IMR-90 (cell line): ENCODE measurements at regions not wholly inside any gene's neighbourhood (a gene's known extent, or its start where the extent isn't known, plus 50 kb on each side); places are given as distances from the start of the nearest gene placed in this dataset.

ENCODE experiments used
- ATAC-seq: fragments of 200-7000 bp; cut with Tn5 transposase; 2 replicates; pipeline ENCODE4 v1.9.1; 2020; ENCODE audit warnings: low read depth, mild to moderate bottlenecking, moderate library complexity
- BruUV-seq: library from RNA; stranded (reverse); fragments of 400-500 nt; replicated peaks from 2 replicates; lab custom pipeline; 2021; lab: Mats Ljungman, UMichigan
- CTCF ChIA-PET: fragments of 300-600 bp; formaldehyde crosslinking; extraction: SDS; loops from one replicate; lab custom pipeline; 2021; ENCODE audit warnings: antibody characterized with exemption; lab: Yijun Ruan, JAX
- POLR2A ChIA-PET: fragments of 300-600 bp; sonication (Branson Sonifier 250); formaldehyde crosslinking; loops from one replicate; lab custom pipeline; 2022; ENCODE audit warnings: antibody characterized with exemption; ENCODE audit not compliant: unreplicated experiment; lab: Charles Lee
- DNase-seq: peaks from one replicate; pipeline ENCODE4 v3.0.0; 2013
- H2AFZ ChIP-seq: replicated peaks from 2 replicates; pipeline ENCODE3; 2013; ENCODE audit warnings: low read length, mild to moderate bottlenecking; ENCODE audit not compliant: poor library complexity
- H2AK5ac ChIP-seq: 2 replicates; pipeline ENCODE4 v1.6.1; 2013; ENCODE audit warnings: low read depth, low read length, inconsistent platforms
- H2AK9ac ChIP-seq: replicated peaks from 2 replicates; pipeline ENCODE3; 2013; ENCODE audit warnings: mild to moderate bottlenecking, low read depth, low read length, moderate library complexity; ENCODE audit not compliant: poor library complexity
- H2BK120ac ChIP-seq: 2 replicates; pipeline ENCODE4 v1.6.1; 2013; ENCODE audit warnings: low read depth, low read length, inconsistent platforms
- H2BK15ac ChIP-seq: 3 replicates; pipeline ENCODE4 v1.6.1; 2013; ENCODE audit warnings: low read depth, low read length, inconsistent platforms
- H2BK20ac ChIP-seq: 2 replicates; pipeline ENCODE4 v1.6.1; 2013; ENCODE audit warnings: low read depth, mild to moderate bottlenecking, inconsistent platforms, low read length, moderate library complexity
- H2BK5ac ChIP-seq: 2 replicates; pipeline ENCODE4 v1.6.1; 2013; ENCODE audit warnings: mild to moderate bottlenecking, low read depth, low read length, inconsistent platforms; ENCODE audit not compliant: poor library complexity, severe bottlenecking
- H3K14ac ChIP-seq: replicated peaks from 2 replicates; pipeline ENCODE4 v1.6.1; 2013; ENCODE audit warnings: low read depth, low read length, inconsistent platforms
- H3K18ac ChIP-seq: 2 replicates; pipeline ENCODE4 v1.6.1; 2013; ENCODE audit warnings: low read depth, low read length, control low read depth
- H3K23ac ChIP-seq: 2 replicates; pipeline ENCODE4 v1.6.1; 2013; ENCODE audit warnings: low read depth, low read length, inconsistent platforms
- H3K27ac ChIP-seq: 2 replicates; pipeline ENCODE4 v1.5.1; 2013; ENCODE audit warnings: mild to moderate bottlenecking, control low read depth, low read length; ENCODE audit not compliant: insufficient read depth
- H3K27me3 ChIP-seq: 2 replicates; pipeline ENCODE4 v1.6.1; 2013; ENCODE audit warnings: low read length; ENCODE audit not compliant: control insufficient read depth, insufficient read depth
- H3K36me3 ChIP-seq: 2 replicates; pipeline ENCODE4 v1.6.1; 2013; ENCODE audit warnings: low read length, mixed read lengths; ENCODE audit not compliant: control insufficient read depth, insufficient read depth
- H3K4ac ChIP-seq: 2 replicates; pipeline ENCODE4 v1.6.1; 2013; ENCODE audit warnings: low read depth, low read length, inconsistent platforms
- H3K4me1 ChIP-seq: 2 replicates; pipeline ENCODE4 v1.6.1; 2013; ENCODE audit warnings: low read length, mixed read lengths; ENCODE audit not compliant: control insufficient read depth, insufficient read depth
- H3K4me2 ChIP-seq: 2 replicates; pipeline ENCODE4 v1.6.1; 2013; ENCODE audit warnings: low read depth, mild to moderate bottlenecking, control low read depth, low read length, moderate library complexity
- H3K4me3 ChIP-seq: 2 replicates; pipeline ENCODE4 v1.5.1; 2013; ENCODE audit warnings: low read depth, mild to moderate bottlenecking, control low read depth, low read length, moderate library complexity; ENCODE audit not compliant: insufficient read depth
- H3K56ac ChIP-seq: 2 replicates; pipeline ENCODE4 v1.6.1; 2013; ENCODE audit warnings: low read length, inconsistent platforms; ENCODE audit not compliant: insufficient read depth; ENCODE audit errors: extremely low read depth
- H3K79me1 ChIP-seq, 2 experiments: 2 replicates each; pipeline ENCODE4 v1.6.1; 2013; ENCODE audit warnings: low read length in 2 of 2, inconsistent platforms in 1 of 2, low read depth in 1 of 2
- H3K9ac ChIP-seq: 2 replicates; pipeline ENCODE4 v1.6.1; 2013; ENCODE audit warnings: low read depth, low read length, control low read depth
- H3K9me1 ChIP-seq: 2 replicates; pipeline ENCODE4 v1.6.1; 2013; ENCODE audit warnings: low read length, inconsistent platforms; ENCODE audit not compliant: insufficient read depth
- H3K9me3 ChIP-seq: 2 replicates; pipeline ENCODE4 v1.6.1; 2013; ENCODE audit warnings: low read length; ENCODE audit not compliant: control insufficient read depth, insufficient read depth
- H4K20me1 ChIP-seq: 2 replicates; pipeline ENCODE4 v1.6.1; 2013; ENCODE audit warnings: low read length, inconsistent platforms; ENCODE audit not compliant: insufficient read depth
- H4K5ac ChIP-seq: 2 replicates; pipeline ENCODE4 v1.6.1; 2013; ENCODE audit warnings: mild to moderate bottlenecking, low read depth, low read length, control low read depth
- H4K8ac ChIP-seq, 2 experiments: 2 replicates each; pipeline ENCODE4 v1.6.1; 2013; ENCODE audit warnings: low read depth in 2 of 2, low read length in 2 of 2, control low read depth in 1 of 2, inconsistent platforms in 1 of 2
- H4K91ac ChIP-seq: 2 replicates; pipeline ENCODE4 v1.6.1; 2013; ENCODE audit warnings: low read depth, low read length, inconsistent platforms; ENCODE audit not compliant: insufficient read depth
- CHD1 ChIP-seq: IDR thresholded peaks from 2 replicates; pipeline ENCODE4 v1.6.1; 2012; ENCODE audit warnings: low read depth, low read length, improper control_type of control experiment
- MAZ ChIP-seq: IDR thresholded peaks from 2 replicates; pipeline ENCODE4 v1.6.1; 2012; ENCODE audit warnings: low read depth, mild to moderate bottlenecking, low read length, improper control_type of control experiment, moderate library complexity, borderline replicate concordance
- MXI1 ChIP-seq: IDR thresholded peaks from 2 replicates; pipeline ENCODE4 v1.6.1; 2012; ENCODE audit warnings: low read depth, mild to moderate bottlenecking, low read length, moderate library complexity, borderline replicate concordance
- POLR2A ChIP-seq: IDR thresholded peaks from 2 replicates; pipeline ENCODE4 v1.6.1; 2012; ENCODE audit warnings: mild to moderate bottlenecking, low read depth, low read length
- SMC3 ChIP-seq: fragments of 150-350 bp; IDR thresholded peaks from 2 replicates; pipeline ENCODE4 v1.6.1; 2016; ENCODE audit warnings: low read depth, mild to moderate bottlenecking, antibody characterized with exemption, low read length, moderate library complexity
- dilution Hi-C: fragments of 300-500 bp; cut with HindIII; formaldehyde crosslinking; loops from one replicate; pipeline ENCODE4 v1.14.3; 2018; ENCODE audit warnings: low sequenced_read_pairs; ENCODE audit not compliant: unreplicated experiment
- in situ Hi-C: fragments of 300-500 bp; cut with MboI; formaldehyde crosslinking; loops from 3 replicates; pipeline ENCODE4 v1.14.3; 2019; ENCODE audit warnings: low sequenced_read_pairs, inconsistent platforms, mixed read lengths
- intact Hi-C: fragments of 100-400 bp; cut with micrococcal nuclease; formaldehyde crosslinking; loops from 2 replicates; pipeline ENCODE4 v1.10.0; 2022
- TF ChIP-seq, protein P1 (sequence below): conservative IDR thresholded peaks from 2 replicates; pipeline ENCODE4 v1.5.1; 2012; ENCODE audit warnings: mild to moderate bottlenecking, low read depth, low read length, improper control_type of control experiment

DNA sequence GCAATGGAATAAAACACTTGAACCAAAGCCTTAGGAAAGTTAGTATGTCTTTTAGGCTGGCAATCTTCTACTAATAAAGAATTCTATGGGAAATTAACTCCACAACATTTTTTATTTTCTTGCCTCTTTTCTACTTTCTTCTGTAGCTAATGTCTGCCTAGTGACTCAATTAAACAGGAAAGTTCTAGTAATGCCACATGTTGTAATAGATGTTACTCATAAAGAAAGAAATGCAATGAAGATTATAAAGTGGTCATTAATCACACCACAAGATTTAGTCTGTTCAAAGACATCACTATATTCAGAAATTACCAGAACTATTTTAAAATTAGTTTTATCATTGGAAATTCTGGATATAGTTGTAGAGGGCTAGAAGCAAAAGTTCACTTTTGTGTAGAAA is 329.7 kb downstream of the SI start:
- ATAC-seq: no peak
- no peak for DNase-seq
- H3K4me1 ChIP-seq: no peaks in the 10 kb centered on the region
- BruUV-seq: no TSS peak
- no peaks in the 10 kb centered on the region for H3K36me3 ChIP-seq
- no peak overlapping the region for H2AK9ac ChIP-seq
- H3K27ac ChIP-seq: no peak overlapping the region
- TF ChIP-seq MXI1: no peak
- no peak for TF ChIP-seq CHD1
- TF ChIP-seq MAZ: no peak
- TF ChIP-seq SMC3: no peak
- TF ChIP-seq, protein P1, sequence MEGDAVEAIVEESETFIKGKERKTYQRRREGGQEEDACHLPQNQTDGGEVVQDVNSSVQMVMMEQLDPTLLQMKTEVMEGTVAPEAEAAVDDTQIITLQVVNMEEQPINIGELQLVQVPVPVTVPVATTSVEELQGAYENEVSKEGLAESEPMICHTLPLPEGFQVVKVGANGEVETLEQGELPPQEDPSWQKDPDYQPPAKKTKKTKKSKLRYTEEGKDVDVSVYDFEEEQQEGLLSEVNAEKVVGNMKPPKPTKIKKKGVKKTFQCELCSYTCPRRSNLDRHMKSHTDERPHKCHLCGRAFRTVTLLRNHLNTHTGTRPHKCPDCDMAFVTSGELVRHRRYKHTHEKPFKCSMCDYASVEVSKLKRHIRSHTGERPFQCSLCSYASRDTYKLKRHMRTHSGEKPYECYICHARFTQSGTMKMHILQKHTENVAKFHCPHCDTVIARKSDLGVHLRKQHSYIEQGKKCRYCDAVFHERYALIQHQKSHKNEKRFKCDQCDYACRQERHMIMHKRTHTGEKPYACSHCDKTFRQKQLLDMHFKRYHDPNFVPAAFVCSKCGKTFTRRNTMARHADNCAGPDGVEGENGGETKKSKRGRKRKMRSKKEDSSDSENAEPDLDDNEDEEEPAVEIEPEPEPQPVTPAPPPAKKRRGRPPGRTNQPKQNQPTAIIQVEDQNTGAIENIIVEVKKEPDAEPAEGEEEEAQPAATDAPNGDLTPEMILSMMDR: no peak
- no peak for TF ChIP-seq POLR2A
- H3K14ac ChIP-seq: no peak overlapping the region
- H4K20me1 ChIP-seq: no peaks in the 10 kb centered on the region
- no peaks in the 10 kb centered on the region for H3K79me1 ChIP-seq
- no peak overlapping the region for H2AK5ac ChIP-seq
- no peak overlapping the region for H3K4me3 ChIP-seq
- no peak overlapping the region for H4K5ac ChIP-seq
- H2BK120ac ChIP-seq: no peak overlapping the region
- dilution Hi-C loops: no loop called here
- in situ Hi-C loops: no loop called here
- ChIA-PET POLR2A (no interaction called here), CTCF (no interaction called here)
- H3K4me2 ChIP-seq: no peak overlapping the region
- H3K9me3 ChIP-seq: peaks cover 2% of the 10 kb centered on the region; the same call in 1 of the 2 replicates
- H3K9ac ChIP-seq: no peak overlapping the region
- H2BK20ac ChIP-seq: no peak overlapping the region
- no peaks in the 10 kb centered on the region for H3K27me3 ChIP-seq
- H2BK15ac ChIP-seq: no peak overlapping the region
- H2AFZ ChIP-seq: no peak overlapping the region
- H3K56ac ChIP-seq: no peak overlapping the region
- H3K4ac ChIP-seq: no peak overlapping the region
- H3K18ac ChIP-seq: no peak overlapping the region
- no peaks in the 10 kb centered on the region for H3K9me1 ChIP-seq
- no peak overlapping the region for H4K8ac ChIP-seq
- H4K91ac ChIP-seq: no peak overlapping the region
- H2BK5ac ChIP-seq: no peak overlapping the region
- no peak overlapping the region for H3K23ac ChIP-seq
- intact Hi-C loops: no loop called here
